ENCODE measurements at regions not wholly inside any gene's neighbourhood (a gene's known extent, or its start where the extent isn't known, plus 50 kb on each side); places are given as distances from the start of the nearest gene placed in this dataset.

- BruUV-seq (replicated peaks) = no TSS peak
- Mint-ChIP-seq H3K27me3 (ENCODE audit: insufficient read depth, unreplicated experiment) (no peaks in the 10 kb centered on the region), H3K9me3 (ENCODE audit: unreplicated experiment) (no peaks in the 10 kb centered on the region), H3K4me1 (ENCODE audit: low read depth, unreplicated experiment) (peaks cover 24% of the 10 kb centered on the region), H3K36me3 (ENCODE audit: insufficient read depth, unreplicated experiment) (no peaks in the 10 kb centered on the region), H3K27ac (ENCODE audit: unreplicated experiment) (no peak overlapping the region), H3K4me3 (ENCODE audit: unreplicated experiment) (no peak overlapping the region)
- Histone ChIP-seq H3K4me3 (ENCODE audit: low read depth, low read length) (no peak overlapping the region), H3K27me3 (replicated peaks; ENCODE audit: control insufficient read depth, insufficient read depth, low read length) (no peaks in the 10 kb centered on the region), H3K4me1 (peaks cover 3% of the 10 kb centered on the region; the same call in 1 of the 2 replicates), H3K36me3 (ENCODE audit: control insufficient read depth, insufficient read depth, low read length) (no peaks in the 10 kb centered on the region), H3K9me3 (no peaks in the 10 kb centered on the region)
- DNase-seq = peak in 1 of 2 experiments; percentile 12
- intact Hi-C loops (cut with micrococcal nuclease; ENCODE audit: unreplicated experiment) = loop anchor here (10.0 kb wide), 1 partner anchor 188 kb away; no protein-coding TSS in a partner anchor
- TF ChIP-seq CTCF (IDR thresholded peaks at IDR 0.05; ENCODE audit: insufficient read depth in 1 of 2, low read depth in 1 of 2, low read length in 1 of 2, severe bottlenecking in 1 of 2, unreplicated experiment in 1 of 2) = no peak
- POLR2A ChIA-PET = no interaction called here
- CTCF ChIA-PET = no interaction called here
These were observed 140.5 kb upstream of the COBL start for GRCh38 chr7:51457079-51457478.

DNA sequence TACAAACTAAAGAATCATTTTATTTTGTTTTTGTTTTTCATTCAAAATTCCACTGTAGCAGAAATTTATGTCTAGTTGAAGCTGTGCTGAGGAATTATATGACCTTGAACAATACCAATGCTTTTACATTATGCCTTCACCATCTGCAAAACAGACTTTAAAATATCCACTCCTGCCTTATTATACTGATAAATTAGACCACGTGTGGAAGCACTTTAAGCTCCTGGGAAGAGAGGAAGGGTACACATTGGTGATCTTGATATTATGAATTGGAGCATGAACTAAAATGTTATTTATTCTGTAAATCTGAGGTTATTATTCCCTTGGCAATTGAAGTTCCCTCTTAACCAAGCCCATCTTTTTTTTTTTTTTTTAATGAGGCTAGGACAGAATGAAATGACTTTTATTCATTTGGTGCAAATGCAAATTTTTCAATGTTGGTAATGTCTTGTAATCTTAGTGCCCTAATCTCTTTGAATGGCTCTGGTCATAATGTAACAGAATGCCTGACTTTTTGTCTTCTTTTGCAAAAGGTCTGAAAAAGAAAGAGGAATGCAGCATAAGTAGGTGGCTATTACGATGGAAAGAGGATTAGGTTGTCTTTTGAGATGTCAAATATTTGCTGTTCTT lies 139.9 kb upstream of the COBL start:
- H3K36me3 ChIP-seq (ENCODE audit: control insufficient read depth, insufficient read depth, low read length) = no peaks in the 10 kb centered on the region
- H3K4me1 ChIP-seq = peaks cover 9% of the 10 kb centered on the region; the same call in 1 of the 2 replicates
- ChIA-PET CTCF (no interaction called here), POLR2A (no interaction called here)
- no peak overlapping the region for H3K4me3 ChIP-seq (ENCODE audit: low read depth, low read length)
- TF ChIP-seq CTCF (IDR thresholded peaks at IDR 0.05; ENCODE audit: insufficient read depth in 1 of 2, low read depth in 1 of 2, low read length in 1 of 2, severe bottlenecking in 1 of 2, unreplicated experiment in 1 of 2) = no peak
- Mint-ChIP-seq H3K9me3 (ENCODE audit: unreplicated experiment) (no peaks in the 10 kb centered on the region), H3K4me3 (ENCODE audit: unreplicated experiment) (no peak overlapping the region), H3K27me3 (ENCODE audit: insufficient read depth, unreplicated experiment) (no peaks in the 10 kb centered on the region), H3K36me3 (ENCODE audit: insufficient read depth, unreplicated experiment) (no peaks in the 10 kb centered on the region), H3K4me1 (ENCODE audit: low read depth, unreplicated experiment) (peaks cover 27% of the 10 kb centered on the region), H3K27ac (ENCODE audit: unreplicated experiment) (no peak overlapping the region)
- no peaks in the 10 kb centered on the region for H3K9me3 ChIP-seq
- intact Hi-C loops (cut with micrococcal nuclease; ENCODE audit: unreplicated experiment) = loop anchor here (10.0 kb wide), 1 partner anchor 188 kb away; no protein-coding TSS in a partner anchor
- DNase-seq = no peak
- no TSS peak for BruUV-seq (replicated peaks)
- no peaks in the 10 kb centered on the region for H3K27me3 ChIP-seq (replicated peaks; ENCODE audit: control insufficient read depth, insufficient read depth, low read length)

GRCh38 chr7:51455948-51456347 lies 139.3 kb upstream of the COBL start:
- no peak for TF ChIP-seq CTCF (IDR thresholded peaks at IDR 0.05; ENCODE audit: insufficient read depth in 1 of 2, low read depth in 1 of 2, low read length in 1 of 2, severe bottlenecking in 1 of 2, unreplicated experiment in 1 of 2)
- no peaks in the 10 kb centered on the region for H3K36me3 Mint-ChIP-seq (ENCODE audit: insufficient read depth, unreplicated experiment)
- H3K36me3 ChIP-seq (ENCODE audit: control insufficient read depth, insufficient read depth, low read length) = no peaks in the 10 kb centered on the region
- H3K27ac Mint-ChIP-seq (ENCODE audit: unreplicated experiment) = no peak overlapping the region
- ChIA-PET POLR2A (no interaction called here), CTCF (no interaction called here)
- H3K27me3 ChIP-seq (replicated peaks; ENCODE audit: control insufficient read depth, insufficient read depth, low read length) = no peaks in the 10 kb centered on the region
- H3K4me1 ChIP-seq = peaks cover 13% of the 10 kb centered on the region; the same call in 1 of the 2 replicates
- H3K4me3 Mint-ChIP-seq (ENCODE audit: unreplicated experiment) = no peak overlapping the region
- H3K9me3 ChIP-seq = no peaks in the 10 kb centered on the region
- no TSS peak for BruUV-seq (replicated peaks)
- no peak for DNase-seq
- no peak overlapping the region for H3K4me3 ChIP-seq (ENCODE audit: low read depth, low read length)
- no peaks in the 10 kb centered on the region for H3K9me3 Mint-ChIP-seq (ENCODE audit: unreplicated experiment)
- H3K27me3 Mint-ChIP-seq (ENCODE audit: insufficient read depth, unreplicated experiment) = no peaks in the 10 kb centered on the region
- intact Hi-C loops (cut with micrococcal nuclease; ENCODE audit: unreplicated experiment) = loop anchor here (10.0 kb wide), 1 partner anchor 189 kb away; no protein-coding TSS in a partner anchor
- H3K4me1 Mint-ChIP-seq (ENCODE audit: low read depth, unreplicated experiment) = peaks cover 27% of the 10 kb centered on the region

Data from Caco-2 (cell line).